Choroid plexus epithelial cell (primary cell): ENCODE measurements at regions not wholly inside any gene's neighbourhood (a gene's known extent, or its start where the extent isn't known, plus 50 kb on each side); places are given as distances from the start of the nearest gene placed in this dataset.
A peak's percentile ranks its signal among the peaks of the same experiment; 100 is the strongest.

ENCODE experiments used
- DNase-seq: peaks from one replicate; pipeline ENCODE4 v3.0.0-alpha.2; 2010; ENCODE audit warnings: low read depth
- H3K4me3 ChIP-seq: 2 replicates; pipeline ENCODE4 v1.5.1; 2011; ENCODE audit warnings: low read depth, mild to moderate bottlenecking, control low read depth, low read length, moderate library complexity
- TF ChIP-seq, protein P1 (sequence below): conservative IDR thresholded peaks from 2 replicates; pipeline ENCODE4 v1.5.1; 2011; ENCODE audit warnings: low read depth, mild to moderate bottlenecking, control low read depth, inconsistent platforms, low read length, moderate library complexity

DNA sequence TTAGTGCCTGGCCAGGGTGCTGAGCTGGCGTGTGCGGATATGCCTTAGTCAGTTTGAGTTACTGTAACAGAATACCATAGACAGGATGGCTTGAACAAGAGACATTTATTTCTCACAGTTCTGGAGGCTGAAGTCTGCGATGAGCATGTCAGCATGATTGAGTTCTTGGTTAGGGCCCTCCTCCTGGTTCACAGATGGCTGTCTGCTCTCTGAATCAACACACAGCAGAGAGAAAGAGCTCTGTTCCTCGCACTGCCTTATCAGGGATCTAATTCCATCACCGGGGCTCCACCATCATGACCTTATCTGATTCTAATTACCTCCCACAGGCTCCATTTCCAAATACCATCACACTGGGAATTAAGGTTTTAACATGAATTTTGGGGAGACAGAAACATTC lies 386.6 kb upstream of the DPH6 start:
- TF ChIP-seq, protein P1, sequence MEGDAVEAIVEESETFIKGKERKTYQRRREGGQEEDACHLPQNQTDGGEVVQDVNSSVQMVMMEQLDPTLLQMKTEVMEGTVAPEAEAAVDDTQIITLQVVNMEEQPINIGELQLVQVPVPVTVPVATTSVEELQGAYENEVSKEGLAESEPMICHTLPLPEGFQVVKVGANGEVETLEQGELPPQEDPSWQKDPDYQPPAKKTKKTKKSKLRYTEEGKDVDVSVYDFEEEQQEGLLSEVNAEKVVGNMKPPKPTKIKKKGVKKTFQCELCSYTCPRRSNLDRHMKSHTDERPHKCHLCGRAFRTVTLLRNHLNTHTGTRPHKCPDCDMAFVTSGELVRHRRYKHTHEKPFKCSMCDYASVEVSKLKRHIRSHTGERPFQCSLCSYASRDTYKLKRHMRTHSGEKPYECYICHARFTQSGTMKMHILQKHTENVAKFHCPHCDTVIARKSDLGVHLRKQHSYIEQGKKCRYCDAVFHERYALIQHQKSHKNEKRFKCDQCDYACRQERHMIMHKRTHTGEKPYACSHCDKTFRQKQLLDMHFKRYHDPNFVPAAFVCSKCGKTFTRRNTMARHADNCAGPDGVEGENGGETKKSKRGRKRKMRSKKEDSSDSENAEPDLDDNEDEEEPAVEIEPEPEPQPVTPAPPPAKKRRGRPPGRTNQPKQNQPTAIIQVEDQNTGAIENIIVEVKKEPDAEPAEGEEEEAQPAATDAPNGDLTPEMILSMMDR, result no peak
- H3K4me3 ChIP-seq, result no peak overlapping the region
- peak; percentile 20 for DNase-seq

DNA sequence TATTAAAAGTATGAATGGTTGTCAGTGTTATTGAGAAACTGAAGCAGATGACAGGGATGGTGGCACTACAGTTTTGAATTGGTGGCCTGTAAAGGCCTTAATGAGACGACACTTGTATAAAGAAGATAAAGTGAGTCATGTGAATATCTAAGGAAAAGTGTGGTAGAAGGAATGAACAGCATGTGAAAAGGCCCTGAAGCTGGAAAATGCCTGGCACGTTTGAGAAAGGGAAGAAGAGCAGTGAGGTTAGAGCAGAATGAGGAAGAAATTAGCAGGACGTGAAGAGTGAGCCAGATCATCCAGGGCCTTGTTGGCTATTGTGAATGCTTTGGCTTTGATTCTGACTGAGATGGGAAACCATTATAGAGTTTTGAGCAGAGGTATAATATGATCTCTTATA lies 387.6 kb upstream of the DPH6 start:
- DNase-seq, result no peak
- no peak overlapping the region for H3K4me3 ChIP-seq
- TF ChIP-seq, protein P1, result no peak

DNA sequence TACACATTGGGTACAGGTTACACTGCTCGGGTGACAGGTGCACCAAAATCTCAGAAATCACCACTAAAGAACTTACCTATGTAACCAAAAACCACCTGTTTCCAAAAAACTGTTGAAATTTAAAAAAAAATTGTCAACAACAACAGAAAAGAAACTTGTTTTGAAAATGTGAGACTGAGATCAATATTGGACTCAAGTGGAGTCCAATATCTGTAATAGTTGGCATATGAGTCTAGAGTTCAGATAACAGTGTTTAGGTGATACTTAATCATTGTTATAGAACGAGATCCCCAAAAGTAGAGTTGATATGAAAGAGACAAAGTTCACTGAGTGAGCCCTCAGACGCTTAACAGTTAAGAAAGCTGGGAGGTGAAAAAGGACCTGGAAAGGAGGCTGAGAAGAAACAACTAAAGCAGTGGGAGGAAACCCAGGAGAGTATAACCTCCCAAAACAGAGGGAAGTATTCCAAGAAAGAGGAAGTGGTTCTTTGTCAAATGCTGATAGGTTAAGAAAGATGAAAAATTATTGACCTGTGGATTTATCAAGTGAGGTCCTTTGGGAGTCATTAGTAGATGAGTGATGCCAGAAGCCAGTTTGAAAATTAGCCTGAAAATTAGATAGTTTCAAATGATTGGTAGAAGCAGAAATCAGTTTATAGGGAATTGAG lies 388.6 kb upstream of the DPH6 start:
- no peak overlapping the region for H3K4me3 ChIP-seq
- no peak for DNase-seq
- TF ChIP-seq, protein P1, result no peak

DNA sequence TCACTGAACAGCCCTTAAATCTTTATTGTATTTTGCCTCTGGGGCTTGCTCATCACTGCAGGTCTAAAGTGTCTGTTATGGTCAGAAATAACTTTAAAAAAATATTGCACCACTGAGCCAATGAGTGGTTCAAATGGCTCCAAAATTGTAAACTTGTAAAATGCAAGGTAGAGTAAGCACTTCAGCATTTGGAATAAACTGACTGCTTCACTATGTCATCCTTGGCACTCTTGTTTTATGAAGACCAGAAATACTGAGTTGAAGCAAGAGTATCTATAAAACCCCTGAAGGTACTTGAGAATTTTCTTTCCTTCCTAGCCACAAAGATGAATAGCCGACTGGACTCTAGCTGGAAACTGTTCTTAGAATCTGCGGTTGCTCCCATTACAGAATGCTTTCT lies 390.3 kb upstream of the DPH6 start:
- H3K4me3 ChIP-seq, result no peak overlapping the region
- TF ChIP-seq, protein P1, result no peak
- no peak for DNase-seq

DNA sequence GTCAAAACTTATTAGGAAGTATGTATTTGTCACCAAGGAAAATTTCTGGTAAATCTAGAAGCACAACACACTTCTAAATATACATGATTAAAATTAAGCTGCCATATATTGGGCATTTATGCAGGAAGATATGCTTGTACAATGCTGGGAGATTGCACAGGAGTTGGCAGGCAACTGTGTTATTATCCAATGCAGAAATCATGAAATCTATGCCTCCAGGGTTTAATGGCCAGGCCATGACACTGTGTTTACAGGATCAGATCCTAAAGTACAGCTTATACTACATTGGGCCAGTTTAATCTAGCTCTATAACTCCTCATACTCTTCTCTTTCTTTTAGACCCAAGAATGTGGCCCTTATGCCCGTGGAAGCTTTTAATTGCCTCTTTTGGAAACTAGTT lies 391.4 kb upstream of the DPH6 start:
- no peak overlapping the region for H3K4me3 ChIP-seq
- TF ChIP-seq, protein P1, result no peak
- DNase-seq, result no peak

DNA sequence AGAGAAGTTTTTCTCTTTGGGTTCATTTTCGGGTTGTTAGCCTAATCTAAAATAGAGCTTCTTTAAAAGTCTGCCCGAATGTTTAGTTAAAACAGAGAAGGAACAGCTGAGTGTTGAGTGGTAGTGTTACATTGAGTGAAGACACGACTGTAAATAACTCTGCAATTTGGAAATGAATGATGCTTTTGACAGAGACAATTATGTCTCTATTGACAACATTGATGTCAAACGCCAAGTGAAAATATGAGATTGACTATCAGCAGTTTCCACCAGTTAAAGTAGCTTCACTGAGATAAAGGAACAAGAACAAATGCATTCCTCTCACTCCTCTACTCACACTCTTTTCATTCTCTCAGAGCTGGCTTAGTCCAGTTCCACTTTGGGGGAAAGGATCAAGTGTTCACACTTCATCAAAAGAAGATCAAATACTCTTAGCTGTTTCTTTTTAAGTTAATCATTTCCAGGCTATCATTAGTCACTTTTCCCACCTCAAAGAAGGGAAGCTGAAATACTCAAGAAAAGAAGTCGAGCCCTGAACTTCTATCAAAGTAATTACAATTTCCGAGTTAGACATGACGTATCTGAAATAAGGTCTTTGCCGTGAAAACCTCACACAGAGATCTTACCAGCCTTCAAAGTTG lies 399.1 kb upstream of the DPH6 start:
- TF ChIP-seq, protein P1, result no peak
- DNase-seq, result no peak
- no peak overlapping the region for H3K4me3 ChIP-seq

DNA sequence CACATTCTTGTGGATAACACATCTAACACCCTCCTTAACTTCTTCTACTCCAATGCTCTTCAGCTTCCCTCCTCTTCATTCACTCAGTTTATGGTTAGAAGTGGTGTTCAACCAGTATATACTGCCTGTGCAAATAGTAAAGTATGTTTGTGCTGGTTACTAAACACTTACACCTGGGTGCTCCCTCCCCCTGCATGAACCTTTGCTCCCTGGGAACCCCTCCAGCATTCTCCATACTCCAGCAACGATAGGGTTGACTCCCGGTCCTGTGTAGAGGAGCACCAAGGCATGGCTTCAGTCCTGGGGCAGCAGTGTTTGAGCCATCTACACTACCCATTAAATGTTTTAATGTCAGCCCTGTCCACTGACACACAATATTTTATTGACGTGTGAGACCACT lies 407.5 kb upstream of the DPH6 start:
- TF ChIP-seq, protein P1, result no peak
- no peak for DNase-seq

More for the DNA sequence above, 407.5 kb upstream of the DPH6 start:
- no peak overlapping the region for H3K4me3 ChIP-seq
